ENCODE measurements at regions not wholly inside any gene's neighbourhood (a gene's known extent, or its start where the extent isn't known, plus 50 kb on each side); places are given as distances from the start of the nearest gene placed in this dataset.
A peak's percentile ranks its signal among the peaks of the same experiment; 100 is the strongest.
"Not testable (repeated sequence)": the region's sequence is repeated elsewhere in the genome, so short reads cannot be mapped to it uniquely, and the experiment has no call there.

GRCh38 chr12:127770118-127770517, 496.9 kb upstream of the TMEM132C start:
- no peak for DNase-seq

DNA sequence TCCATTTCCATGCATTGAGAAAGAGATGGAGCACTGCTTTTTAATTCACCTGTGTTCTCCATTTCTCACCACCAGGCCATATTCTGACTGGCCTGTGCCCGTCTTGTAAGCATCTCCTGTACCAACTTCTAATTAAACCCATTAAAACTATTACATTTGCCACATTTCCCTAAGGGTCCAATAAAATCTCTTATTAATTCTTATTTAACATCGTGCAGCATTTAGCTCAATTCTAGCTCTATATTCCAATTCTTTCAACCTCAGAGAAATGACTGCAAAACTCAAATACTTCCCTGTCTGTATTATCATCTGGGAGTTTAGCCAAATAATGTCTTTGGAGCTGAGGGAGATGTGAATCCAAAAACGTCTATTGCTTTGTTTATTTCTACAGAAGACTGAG, 495.4 kb upstream of the TMEM132C start:
- DNase-seq, result no peak

GRCh38 chr12:127773520-127773919, 493.4 kb upstream of the TMEM132C start:
- DNase-seq, result no peak

DNA sequence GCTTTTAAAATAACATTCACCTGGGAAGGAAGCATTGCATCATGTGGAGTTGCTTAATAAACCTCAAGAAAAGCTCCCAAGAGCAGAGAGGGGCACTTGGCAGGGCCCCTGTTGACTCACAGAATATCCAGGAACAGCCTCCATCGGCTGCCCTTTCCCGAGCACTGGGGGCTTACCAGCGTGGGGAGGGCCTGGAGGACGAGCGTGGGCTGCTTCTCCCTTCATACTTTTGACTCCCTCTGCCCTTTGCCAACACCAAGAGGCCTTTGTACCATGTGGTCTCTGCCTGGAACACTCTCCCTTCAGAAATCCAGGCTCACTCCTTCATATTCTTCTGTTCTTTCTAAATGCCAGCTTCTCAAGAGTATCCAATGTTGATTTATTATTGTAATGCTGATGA, 492.1 kb upstream of the TMEM132C start:
- DNase-seq, result no peak

DNA sequence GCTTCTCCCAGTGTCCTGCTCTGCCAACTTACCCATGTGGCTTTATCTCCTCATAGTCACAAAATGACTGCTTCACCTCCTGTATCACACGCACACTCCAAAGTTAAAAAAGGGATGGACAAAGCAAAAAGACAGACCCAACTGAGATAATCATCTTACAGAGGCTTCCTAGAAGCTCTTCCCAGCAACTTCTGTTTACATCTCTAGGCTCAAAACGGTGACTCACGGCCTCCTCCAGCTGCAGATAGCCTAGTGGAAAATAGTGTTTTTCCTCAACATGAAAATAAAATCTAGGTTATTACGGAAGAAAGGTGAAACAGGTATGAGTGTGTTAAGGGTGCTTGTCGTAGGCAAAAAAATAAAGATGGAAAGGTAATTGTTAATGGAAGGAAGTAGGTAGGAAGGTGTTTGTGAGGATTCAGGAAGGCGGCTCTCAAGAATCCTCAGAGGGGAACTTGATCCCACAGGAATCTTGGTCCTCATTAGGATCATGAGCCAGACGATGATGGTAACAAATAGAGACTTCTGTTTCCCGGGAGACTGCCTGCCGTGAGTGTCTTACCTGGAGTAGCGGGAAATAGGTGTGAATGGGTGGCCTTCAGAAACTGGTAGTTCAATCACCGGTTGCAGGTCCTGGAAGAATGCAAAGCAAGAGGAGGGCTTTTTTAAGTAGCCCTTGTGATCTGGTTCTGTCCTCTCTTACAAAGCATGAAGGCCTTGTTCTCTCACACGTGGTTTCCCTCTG, 487.5 kb upstream of the TMEM132C start:
- no peak for DNase-seq

- DNase-seq, result no peak
Observed at GRCh38 chr12:127780881-127781280, 486.1 kb upstream of the TMEM132C start.

- no peak for DNase-seq
Observed at GRCh38 chr12:127781336-127781735, 485.6 kb upstream of the TMEM132C start.

DNA sequence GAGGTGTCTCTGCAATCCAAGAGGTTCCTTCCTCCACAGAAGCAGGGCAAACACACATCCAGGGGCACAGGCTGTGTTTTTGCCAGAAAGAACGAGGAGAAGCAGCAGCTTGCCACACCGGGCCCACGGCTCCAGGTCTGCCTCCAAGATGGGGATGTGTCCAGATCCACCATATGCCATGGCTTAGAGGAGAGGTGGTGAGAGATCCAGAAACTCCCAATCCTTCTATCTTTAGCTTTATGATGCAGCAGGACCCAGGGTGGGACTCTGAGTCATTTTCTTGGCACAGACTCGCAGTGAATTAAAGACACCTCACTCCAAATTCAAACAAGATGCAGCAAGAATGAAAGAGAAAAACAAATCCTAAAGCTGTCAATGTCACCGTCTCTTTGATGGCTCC, 481.4 kb upstream of the TMEM132C start:
- DNase-seq, result no peak

GRCh38 chr12:127785986-127786590, 480.9 kb upstream of the TMEM132C start:
- no peak for DNase-seq

DNA sequence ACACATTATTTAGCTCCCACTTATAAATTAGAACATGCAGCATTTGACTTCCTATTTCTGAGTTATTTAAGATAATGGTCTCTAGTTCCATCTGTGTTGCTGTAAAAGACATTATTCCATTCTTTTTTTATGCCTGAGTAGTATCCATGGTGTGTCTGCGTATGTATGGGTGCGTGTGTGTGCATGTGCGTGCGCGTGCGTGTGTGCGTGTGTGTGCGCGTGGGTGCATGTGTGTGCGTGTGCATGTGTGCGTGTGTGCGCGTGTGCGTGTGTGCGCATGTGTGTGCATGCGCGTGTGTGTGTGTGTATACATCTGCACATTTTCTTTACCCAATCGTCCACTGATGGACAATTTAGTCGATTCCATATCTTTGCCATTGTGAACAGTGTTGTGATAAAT, 479.4 kb upstream of the TMEM132C start:
- no peak for DNase-seq

DNA sequence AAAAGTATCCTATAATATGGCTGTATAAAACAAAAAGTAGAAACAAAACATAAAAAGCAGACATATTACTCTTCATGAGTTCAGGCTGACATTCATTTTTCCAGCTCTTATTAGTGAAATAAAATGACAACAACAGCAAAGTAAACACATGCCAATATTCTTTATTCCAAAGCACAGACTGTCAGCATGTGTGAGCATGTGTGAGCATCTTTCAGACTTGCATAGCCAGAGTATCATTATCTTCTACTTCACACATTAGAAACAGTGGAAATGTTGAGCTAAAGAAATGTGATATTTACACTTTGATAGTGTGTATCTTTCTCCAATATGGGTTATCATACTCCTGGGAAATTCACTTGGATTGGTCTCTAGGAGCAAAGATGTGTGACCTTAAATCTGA, 476.6 kb upstream of the TMEM132C start:
- no peak for DNase-seq

DNA sequence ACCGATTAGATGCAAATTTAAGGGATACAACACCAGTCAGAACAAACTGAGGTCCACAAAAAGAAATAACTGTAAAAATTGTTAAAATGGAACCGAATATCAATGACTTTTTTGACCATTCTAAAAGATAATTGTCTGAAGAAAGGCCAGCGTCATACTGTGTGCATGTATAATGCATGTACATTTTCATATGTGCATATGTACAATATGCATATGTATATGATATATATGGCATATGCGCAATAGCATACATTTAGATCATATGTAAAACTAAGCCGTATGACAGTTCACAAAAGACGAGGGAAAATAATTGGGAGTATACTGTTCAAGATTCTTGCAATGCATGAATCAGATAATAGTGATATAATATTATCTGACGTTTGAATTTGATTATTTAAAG, 475.8 kb upstream of the TMEM132C start:
- no peak for DNase-seq

GRCh38 chr12:127797918-127798317, 469.1 kb upstream of the TMEM132C start:
- DNase-seq, result no peak

DNA sequence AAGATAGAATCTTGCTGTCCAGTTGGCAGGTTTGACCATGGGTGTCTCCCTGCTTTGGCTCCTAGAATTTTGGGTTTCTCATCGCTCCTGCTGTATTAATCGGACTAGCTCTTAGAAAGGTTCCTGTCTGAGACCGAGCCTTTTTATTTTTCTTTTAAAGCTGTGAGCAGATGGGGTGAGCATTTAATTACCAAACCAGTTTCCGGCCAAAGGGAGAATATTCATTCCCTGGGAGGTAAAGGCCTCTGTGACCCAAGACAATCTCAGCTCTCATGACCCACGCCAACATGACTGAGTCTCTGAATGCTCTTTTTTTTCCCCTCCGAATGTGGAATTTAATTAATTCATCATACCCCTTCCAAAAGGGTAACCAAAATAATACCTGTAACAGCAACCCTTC, 464.7 kb upstream of the TMEM132C start:
- no peak for DNase-seq

GRCh38 chr12:127803545-127803944, 463.4 kb upstream of the TMEM132C start:
- peak; percentile 53 for DNase-seq

DNA sequence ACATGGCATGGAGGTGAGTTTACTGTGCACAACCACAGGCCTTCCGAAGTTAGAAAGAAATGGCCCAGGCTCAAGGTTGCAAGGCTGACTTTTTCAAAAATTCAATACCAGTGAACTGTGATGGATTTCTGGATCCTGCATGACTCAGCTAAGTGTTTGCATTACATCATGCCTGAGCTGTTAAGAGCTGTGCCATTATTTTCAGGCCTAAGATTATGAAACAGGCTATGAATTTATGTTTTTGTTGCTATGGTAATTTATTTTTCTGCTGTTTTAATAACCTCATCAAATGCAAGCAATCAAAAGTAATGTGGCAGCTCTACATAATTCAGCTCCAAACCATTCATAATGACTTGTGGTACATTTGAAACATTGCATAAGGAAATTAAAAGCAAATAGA, 457.7 kb upstream of the TMEM132C start:
- no peak for DNase-seq

- DNase-seq, result no peak
Observed at GRCh38 chr12:127810041-127810440, 456.9 kb upstream of the TMEM132C start.

GRCh38 chr12:127810459-127810858, 456.5 kb upstream of the TMEM132C start:
- DNase-seq, result not testable (repeated sequence)

DNA sequence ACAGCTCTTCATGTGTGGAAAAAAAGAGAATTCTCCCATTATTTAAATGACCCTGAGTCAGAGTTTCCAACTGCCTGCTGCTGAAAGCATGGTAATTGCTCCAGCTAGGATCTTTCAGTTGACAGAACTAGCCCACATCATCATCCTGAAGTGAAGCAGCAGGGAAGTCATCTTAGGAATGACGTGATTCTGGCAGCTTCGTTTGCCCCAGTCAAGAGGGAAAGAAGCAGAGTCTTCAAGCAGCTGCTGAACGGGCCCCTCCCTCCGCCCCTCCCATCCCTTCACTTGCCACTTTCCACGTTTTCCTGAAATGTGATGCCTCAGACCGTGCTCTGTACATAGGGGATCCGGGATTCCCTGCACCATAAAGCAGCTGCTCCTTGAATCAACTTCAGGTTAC, 455.0 kb upstream of the TMEM132C start:
- DNase-seq, result no peak

DNA sequence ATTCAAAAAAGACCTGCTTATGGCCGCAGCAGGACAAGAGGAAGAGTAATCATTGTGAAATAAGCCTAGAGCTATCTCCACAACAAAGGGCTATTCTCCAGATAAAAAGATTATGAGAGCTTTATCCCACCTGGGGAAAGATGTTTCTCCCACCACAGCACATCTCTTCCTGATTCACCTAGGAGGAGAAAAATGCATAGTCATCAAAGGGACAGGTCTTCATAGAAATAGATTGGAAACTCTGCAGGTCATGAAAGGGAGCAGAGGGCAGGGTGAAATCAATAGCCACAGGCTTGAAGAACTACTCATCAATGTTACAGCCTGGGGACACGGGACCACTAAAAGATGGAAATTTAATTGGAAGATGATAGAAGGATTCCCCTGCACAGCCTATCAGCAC, 453.8 kb upstream of the TMEM132C start:
- no peak for DNase-seq

DNA sequence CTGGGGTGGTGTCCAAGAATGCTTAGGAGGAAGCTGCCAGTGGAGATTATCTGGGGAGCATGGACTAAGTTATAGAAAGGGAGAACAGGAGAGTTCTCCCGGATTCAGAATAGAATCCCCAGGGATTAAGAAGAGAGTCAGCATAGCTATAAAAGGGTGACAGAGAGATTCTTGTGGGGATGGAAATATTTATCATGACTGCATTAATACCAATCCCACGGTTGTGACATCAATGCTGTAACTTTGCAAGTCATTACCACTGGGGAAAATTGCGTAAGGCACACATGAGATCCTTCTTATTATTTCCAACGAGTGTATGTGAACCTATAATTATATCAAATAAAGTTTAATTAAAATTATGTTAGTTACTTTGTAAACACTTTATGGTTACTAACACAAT, 447.9 kb upstream of the TMEM132C start:
- no peak for DNase-seq

GRCh38 chr12:127820271-127820670, 446.7 kb upstream of the TMEM132C start:
- no peak for DNase-seq

- DNase-seq, result no peak
Observed at GRCh38 chr12:127820846-127821245, 446.1 kb upstream of the TMEM132C start.

GRCh38 chr12:127822809-127823411, 444.1 kb upstream of the TMEM132C start:
- no peak for DNase-seq

DNA sequence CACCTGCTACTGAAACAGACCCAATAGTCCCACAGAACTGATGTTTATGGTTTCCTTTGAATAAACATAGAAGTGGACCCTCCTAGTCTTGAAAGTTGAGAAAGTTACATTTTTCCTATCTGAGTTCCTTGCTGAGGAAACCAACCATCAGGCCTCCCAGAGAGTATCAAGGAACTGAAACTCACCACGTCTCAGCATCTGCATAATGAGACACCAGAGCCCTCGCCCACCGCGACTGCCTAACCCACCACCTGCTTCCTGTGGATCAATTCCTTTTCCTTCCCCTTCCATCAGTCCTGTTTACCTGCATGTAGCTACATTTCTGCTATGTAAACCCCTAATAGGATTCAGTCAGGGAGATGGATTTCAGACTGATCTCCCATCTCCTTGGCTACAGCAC, 443.2 kb upstream of the TMEM132C start:
- DNase-seq, result no peak

Measured in NCI-H1048 (cell line).